SK-N-SH treated with all-trans-retinoic acid at 6 μM for 48 hours (cell line): ENCODE measurements at regions not wholly inside any gene's neighbourhood (a gene's known extent, or its start where the extent isn't known, plus 50 kb on each side); places are given as distances from the start of the nearest gene placed in this dataset.

Source experiments
- ATAC-seq: fragments of 200-7000 bp; cut with Tn5 transposase; 3 replicates; pipeline ENCODE4 v1.9.1; 2020; ENCODE audit warnings: mild to moderate bottlenecking, moderate library complexity
- ARNTL ChIP-seq: fragments of 450-650 bp; formaldehyde crosslinking; IDR thresholded peaks from 2 replicates; pipeline ENCODE4 v1.5.0; 2020; ENCODE audit warnings: low read depth, mild to moderate bottlenecking, moderate library complexity, borderline replicate concordance
- CSDC2 ChIP-seq: fragments of 250-450 bp; sonication (Bioruptor Pico); IDR thresholded peaks from 2 replicates; pipeline ENCODE4 v1.5.0; 2020; ENCODE audit warnings: mild to moderate bottlenecking, moderate library complexity
- ESRRG ChIP-seq: fragments of 250-450 bp; sonication (Bioruptor Pico); IDR thresholded peaks from 2 replicates; pipeline ENCODE4 v1.6.1; 2021; ENCODE audit warnings: mild to moderate bottlenecking
- GLIS3 ChIP-seq: fragments of 250-450 bp; sonication (Bioruptor Pico); IDR thresholded peaks from 2 replicates; pipeline ENCODE4 v1.5.0; 2020; ENCODE audit warnings: mild to moderate bottlenecking, moderate library complexity
- ISL1 ChIP-seq: fragments of 250-450 bp; sonication (Bioruptor Pico); IDR thresholded peaks from 2 replicates; pipeline ENCODE4 v2.1.2; 2022; ENCODE audit warnings: mild to moderate bottlenecking, moderate library complexity
- OSR1 ChIP-seq: fragments of 250-450 bp; sonication (Bioruptor Pico); IDR thresholded peaks from 2 replicates; pipeline ENCODE4 v1.8.0; 2022; ENCODE audit warnings: moderate library complexity, mild to moderate bottlenecking, inconsistent platforms
- POU6F1 ChIP-seq: fragments of 250-450 bp; sonication (Bioruptor Pico); IDR thresholded peaks from 2 replicates; pipeline ENCODE4 v1.8.0; 2021; ENCODE audit warnings: low read depth, mild to moderate bottlenecking, moderate library complexity, borderline replicate concordance
- RARB ChIP-seq: fragments of 250-450 bp; sonication (Bioruptor Pico); IDR thresholded peaks from 2 replicates; pipeline ENCODE4 v1.8.0; 2021; ENCODE audit warnings: mild to moderate bottlenecking, moderate library complexity
- SNAI2 ChIP-seq: fragments of 250-450 bp; sonication (Bioruptor Pico); IDR thresholded peaks from 2 replicates; pipeline ENCODE4 v1.5.0; 2020; ENCODE audit warnings: mild to moderate bottlenecking, moderate library complexity
- TCF4 ChIP-seq: fragments of 250-450 bp; sonication (Bioruptor Pico); IDR thresholded peaks from 2 replicates; pipeline ENCODE4 v1.8.0; 2021; ENCODE audit warnings: mild to moderate bottlenecking, moderate library complexity, borderline replicate concordance
- TOX ChIP-seq: fragments of 250-450 bp; sonication (Bioruptor Pico); IDR thresholded peaks from 2 replicates; pipeline ENCODE4 v1.8.0; 2021; ENCODE audit warnings: mild to moderate bottlenecking, moderate library complexity, borderline replicate concordance
- ZC3H10 ChIP-seq: fragments of 250-450 bp; sonication (Bioruptor Pico); IDR thresholded peaks from 2 replicates; pipeline ENCODE4 v1.5.1; 2021; ENCODE audit warnings: mild to moderate bottlenecking, moderate library complexity
- ZFP3 ChIP-seq: fragments of 250-450 bp; sonication (Bioruptor Pico); IDR thresholded peaks from 2 replicates; pipeline ENCODE4 v1.5.0; 2020; ENCODE audit warnings: mild to moderate bottlenecking, moderate library complexity
- ZNF565 ChIP-seq: fragments of 450-650 bp; formaldehyde crosslinking; conservative IDR thresholded peaks from 2 replicates; pipeline ENCODE4 v1.5.0; 2020; ENCODE audit warnings: low read depth, mild to moderate bottlenecking, moderate library complexity
- ZNF70 ChIP-seq: fragments of 450-650 bp; formaldehyde crosslinking; IDR thresholded peaks from 2 replicates; pipeline ENCODE4 v1.5.0; 2020; ENCODE audit warnings: mild to moderate bottlenecking, moderate library complexity
- ZNF8 ChIP-seq: fragments of 450-650 bp; formaldehyde crosslinking; IDR thresholded peaks from 2 replicates; pipeline ENCODE4 v1.5.0; 2020; ENCODE audit warnings: mild to moderate bottlenecking, moderate library complexity
- TF ChIP-seq, protein P1 (sequence below): fragments of 250-450 bp; sonication (Bioruptor Pico); IDR thresholded peaks from 2 replicates; pipeline ENCODE4 v1.5.1; 2020; ENCODE audit warnings: low read depth, mild to moderate bottlenecking, moderate library complexity
- TF ChIP-seq, protein P2 (sequence below): fragments of 250-450 bp; sonication (Bioruptor Pico); IDR thresholded peaks from 2 replicates; pipeline ENCODE4 v1.8.0; 2020; ENCODE audit warnings: mild to moderate bottlenecking, moderate library complexity, borderline replicate concordance
- TF ChIP-seq, protein P3 (sequence below): fragments of 250-450 bp; sonication (Bioruptor Pico); IDR thresholded peaks from 2 replicates; pipeline ENCODE4 v1.5.1; 2021; ENCODE audit warnings: mild to moderate bottlenecking, moderate library complexity
- TF ChIP-seq, protein P4 (sequence below): fragments of 250-450 bp; sonication (Bioruptor Pico); IDR thresholded peaks from 2 replicates; pipeline ENCODE4 v1.5.0; 2020; ENCODE audit warnings: mild to moderate bottlenecking, moderate library complexity

- ATAC-seq: no peak
- TF ChIP-seq OSR1 (CRISPR knock-in tag): no peak
- TF ChIP-seq, protein P1, sequence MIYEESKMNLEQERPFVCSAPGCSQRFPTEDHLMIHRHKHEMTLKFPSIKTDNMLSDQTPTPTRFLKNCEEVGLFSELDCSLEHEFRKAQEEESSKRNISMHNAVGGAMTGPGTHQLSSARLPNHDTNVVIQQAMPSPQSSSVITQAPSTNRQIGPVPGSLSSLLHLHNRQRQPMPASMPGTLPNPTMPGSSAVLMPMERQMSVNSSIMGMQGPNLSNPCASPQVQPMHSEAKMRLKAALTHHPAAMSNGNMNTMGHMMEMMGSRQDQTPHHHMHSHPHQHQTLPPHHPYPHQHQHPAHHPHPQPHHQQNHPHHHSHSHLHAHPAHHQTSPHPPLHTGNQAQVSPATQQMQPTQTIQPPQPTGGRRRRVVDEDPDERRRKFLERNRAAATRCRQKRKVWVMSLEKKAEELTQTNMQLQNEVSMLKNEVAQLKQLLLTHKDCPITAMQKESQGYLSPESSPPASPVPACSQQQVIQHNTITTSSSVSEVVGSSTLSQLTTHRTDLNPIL (CRISPR knock-in tag): no peak
- TF ChIP-seq GLIS3 (CRISPR knock-in tag): no peak
- TF ChIP-seq TCF4 (CRISPR knock-in tag): no peak
- no peak for TF ChIP-seq ZFP3 (CRISPR knock-in tag)
- TF ChIP-seq ZNF565 (CRISPR knock-in tag): no peak
- no peak for TF ChIP-seq ZNF8 (CRISPR knock-in tag)
- no peak for TF ChIP-seq CSDC2 (CRISPR knock-in tag)
- TF ChIP-seq, all 23 proteins: peak for 0
These were observed 65.9 kb upstream of the PICALM start for GRCh38 chr11:86134580-86135318.

DNA sequence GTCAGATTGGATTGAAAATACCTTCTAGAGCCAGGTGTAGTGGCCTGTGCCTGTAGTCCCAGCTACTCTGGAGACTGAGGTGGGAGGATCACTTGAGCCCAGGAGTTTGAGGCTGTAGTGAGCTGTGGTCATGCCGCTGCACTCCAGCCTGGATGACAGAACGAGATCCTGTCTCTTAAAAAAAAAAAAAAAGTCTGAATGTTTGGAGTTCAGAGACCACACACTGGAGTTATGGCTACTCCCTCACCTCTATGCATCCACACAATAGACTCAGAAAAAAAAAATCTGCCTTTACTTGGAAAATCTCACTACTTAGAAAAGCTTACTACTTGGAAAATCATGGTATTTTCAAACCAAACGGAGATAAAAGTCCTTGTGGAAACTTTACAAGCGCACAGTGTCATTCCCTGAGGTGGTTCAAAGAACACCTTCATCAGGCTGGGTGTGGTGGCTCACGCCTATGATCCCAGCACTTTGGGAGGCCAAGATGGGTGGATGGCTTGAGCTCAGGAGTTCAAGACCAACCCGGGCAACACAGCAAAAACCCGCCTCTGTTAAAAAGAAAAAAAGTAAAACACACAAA, 63.9 kb upstream of the PICALM start:
- TF ChIP-seq ZC3H10 (CRISPR knock-in tag): no peak
- no peak for TF ChIP-seq CSDC2 (CRISPR knock-in tag)
- no peak for TF ChIP-seq ESRRG (CRISPR knock-in tag)
- no peak for TF ChIP-seq ZFP3 (CRISPR knock-in tag)
- TF ChIP-seq ZNF565 (CRISPR knock-in tag): no peak
- TF ChIP-seq, protein P2, sequence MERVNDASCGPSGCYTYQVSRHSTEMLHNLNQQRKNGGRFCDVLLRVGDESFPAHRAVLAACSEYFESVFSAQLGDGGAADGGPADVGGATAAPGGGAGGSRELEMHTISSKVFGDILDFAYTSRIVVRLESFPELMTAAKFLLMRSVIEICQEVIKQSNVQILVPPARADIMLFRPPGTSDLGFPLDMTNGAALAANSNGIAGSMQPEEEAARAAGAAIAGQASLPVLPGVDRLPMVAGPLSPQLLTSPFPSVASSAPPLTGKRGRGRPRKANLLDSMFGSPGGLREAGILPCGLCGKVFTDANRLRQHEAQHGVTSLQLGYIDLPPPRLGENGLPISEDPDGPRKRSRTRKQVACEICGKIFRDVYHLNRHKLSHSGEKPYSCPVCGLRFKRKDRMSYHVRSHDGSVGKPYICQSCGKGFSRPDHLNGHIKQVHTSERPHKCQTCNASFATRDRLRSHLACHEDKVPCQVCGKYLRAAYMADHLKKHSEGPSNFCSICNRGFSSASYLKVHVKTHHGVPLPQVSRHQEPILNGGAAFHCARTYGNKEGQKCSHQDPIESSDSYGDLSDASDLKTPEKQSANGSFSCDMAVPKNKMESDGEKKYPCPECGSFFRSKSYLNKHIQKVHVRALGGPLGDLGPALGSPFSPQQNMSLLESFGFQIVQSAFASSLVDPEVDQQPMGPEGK (CRISPR knock-in tag): no peak
- TF ChIP-seq SNAI2: no peak
- no peak for TF ChIP-seq TCF4 (CRISPR knock-in tag)
- no peak for TF ChIP-seq ZNF8 (CRISPR knock-in tag)
- no peak for TF ChIP-seq ZNF70 (CRISPR knock-in tag)
- TF ChIP-seq ARNTL (CRISPR knock-in tag): no peak
- TF ChIP-seq POU6F1: no peak
- TF ChIP-seq GLIS3 (CRISPR knock-in tag): no peak
- TF ChIP-seq RARB (CRISPR knock-in tag): no peak
- TF ChIP-seq, protein P1 (CRISPR knock-in tag): no peak
- TF ChIP-seq, protein P3, sequence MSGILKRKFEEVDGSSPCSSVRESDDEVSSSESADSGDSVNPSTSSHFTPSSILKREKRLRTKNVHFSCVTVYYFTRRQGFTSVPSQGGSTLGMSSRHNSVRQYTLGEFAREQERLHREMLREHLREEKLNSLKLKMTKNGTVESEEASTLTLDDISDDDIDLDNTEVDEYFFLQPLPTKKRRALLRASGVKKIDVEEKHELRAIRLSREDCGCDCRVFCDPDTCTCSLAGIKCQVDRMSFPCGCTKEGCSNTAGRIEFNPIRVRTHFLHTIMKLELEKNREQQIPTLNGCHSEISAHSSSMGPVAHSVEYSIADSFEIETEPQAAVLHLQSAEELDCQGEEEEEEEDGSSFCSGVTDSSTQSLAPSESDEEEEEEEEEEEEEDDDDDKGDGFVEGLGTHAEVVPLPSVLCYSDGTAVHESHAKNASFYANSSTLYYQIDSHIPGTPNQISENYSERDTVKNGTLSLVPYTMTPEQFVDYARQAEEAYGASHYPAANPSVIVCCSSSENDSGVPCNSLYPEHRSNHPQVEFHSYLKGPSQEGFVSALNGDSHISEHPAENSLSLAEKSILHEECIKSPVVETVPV: no peak
- no peak for TF ChIP-seq TOX
- no peak for TF ChIP-seq ISL1

GRCh38 chr11:86129740-86130540, 61.1 kb upstream of the PICALM start:
- ATAC-seq: no peak
- TF ChIP-seq, protein P1 (CRISPR knock-in tag): no peak
- TF ChIP-seq, protein P2 (CRISPR knock-in tag): no peak
- TF ChIP-seq, protein P4, sequence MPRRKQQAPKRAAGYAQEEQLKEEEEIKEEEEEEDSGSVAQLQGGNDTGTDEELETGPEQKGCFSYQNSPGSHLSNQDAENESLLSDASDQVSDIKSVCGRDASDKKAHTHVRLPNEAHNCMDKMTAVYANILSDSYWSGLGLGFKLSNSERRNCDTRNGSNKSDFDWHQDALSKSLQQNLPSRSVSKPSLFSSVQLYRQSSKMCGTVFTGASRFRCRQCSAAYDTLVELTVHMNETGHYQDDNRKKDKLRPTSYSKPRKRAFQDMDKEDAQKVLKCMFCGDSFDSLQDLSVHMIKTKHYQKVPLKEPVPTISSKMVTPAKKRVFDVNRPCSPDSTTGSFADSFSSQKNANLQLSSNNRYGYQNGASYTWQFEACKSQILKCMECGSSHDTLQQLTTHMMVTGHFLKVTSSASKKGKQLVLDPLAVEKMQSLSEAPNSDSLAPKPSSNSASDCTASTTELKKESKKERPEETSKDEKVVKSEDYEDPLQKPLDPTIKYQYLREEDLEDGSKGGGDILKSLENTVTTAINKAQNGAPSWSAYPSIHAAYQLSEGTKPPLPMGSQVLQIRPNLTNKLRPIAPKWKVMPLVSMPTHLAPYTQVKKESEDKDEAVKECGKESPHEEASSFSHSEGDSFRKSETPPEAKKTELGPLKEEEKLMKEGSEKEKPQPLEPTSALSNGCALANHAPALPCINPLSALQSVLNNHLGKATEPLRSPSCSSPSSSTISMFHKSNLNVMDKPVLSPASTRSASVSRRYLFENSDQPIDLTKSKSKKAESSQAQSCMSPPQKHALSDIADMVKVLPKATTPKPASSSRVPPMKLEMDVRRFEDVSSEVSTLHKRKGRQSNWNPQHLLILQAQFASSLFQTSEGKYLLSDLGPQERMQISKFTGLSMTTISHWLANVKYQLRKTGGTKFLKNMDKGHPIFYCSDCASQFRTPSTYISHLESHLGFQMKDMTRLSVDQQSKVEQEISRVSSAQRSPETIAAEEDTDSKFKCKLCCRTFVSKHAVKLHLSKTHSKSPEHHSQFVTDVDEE: no peak
- TF ChIP-seq ISL1 (no peak), GLIS3 (CRISPR knock-in tag) (no peak), CSDC2 (CRISPR knock-in tag) (no peak), ZNF70 (CRISPR knock-in tag) (no peak), OSR1 (CRISPR knock-in tag) (no peak), ZNF8 (CRISPR knock-in tag) (no peak), ZC3H10 (CRISPR knock-in tag) (no peak)

More for the DNA sequence above, 63.9 kb upstream of the PICALM start:
- ATAC-seq: no peak
